Heart left ventricle (tissue), 16 donors: ENCODE measurements at regions not wholly inside any gene's neighbourhood (a gene's known extent, or its start where the extent isn't known, plus 50 kb on each side); places are given as distances from the start of the nearest gene placed in this dataset.

Experiments
- ATAC-seq, 4 donors: fragments of 200-7000 bp; cut with Tn5 transposase; one replicate each; pipeline ENCODE4 v1.9.1; 2020 to 2022; ENCODE audit warnings: moderate library complexity in 4 of 4, mild to moderate bottlenecking in 3 of 4, moderate number of reproducible peaks in 1 of 4
- DNase-seq, 5 donors: peaks; one replicate each; pipeline ENCODE4 v3.0.0-alpha.2; 2020
- H3K27ac ChIP-seq, 12 donors: fragments of 200-600 bp; sonication (generic) in 4 of 12; one replicate each; pipeline versions ENCODE4 v1.5.0 to v1.8.0; 2016 to 2022; ENCODE audit warnings: mild to moderate bottlenecking in 2 of 12
- H3K27me3 ChIP-seq, 9 donors: fragments of 200-600 bp; sonication (generic) in 2 of 9; one replicate each; pipeline versions ENCODE4 v1.5.1 to v1.8.0; 2016 to 2022; ENCODE audit warnings: mild to moderate bottlenecking in 3 of 9
- H3K36me3 ChIP-seq, 9 donors: fragments of 200-600 bp; sonication (generic) in 2 of 9; one replicate each; pipeline versions ENCODE4 v1.5.0 to v1.8.0; 2018 to 2022; ENCODE audit warnings: mild to moderate bottlenecking in 2 of 9
- H3K4me1 ChIP-seq, 12 donors: fragments of 200-600 bp; sonication (generic) in 4 of 12; one replicate each; pipeline versions ENCODE4 v1.5.0 to v1.8.0; 2016 to 2022; ENCODE audit warnings: mild to moderate bottlenecking in 3 of 12
- H3K4me3 ChIP-seq, 12 donors: fragments of 200-600 bp; sonication (generic) in 4 of 12; one replicate each; pipeline versions ENCODE4 v1.5.0 to v1.8.0; 2017 to 2022; ENCODE audit warnings: mild to moderate bottlenecking in 9 of 12, moderate library complexity in 4 of 12
- H3K9me3 ChIP-seq, 12 donors: fragments of 200-600 bp; sonication (generic) in 4 of 12; one replicate each; pipeline versions ENCODE4 v1.5.0 to v1.8.0; 2016 to 2022; ENCODE audit warnings: mild to moderate bottlenecking in 1 of 12
- CTCF ChIP-seq, 12 donors: fragments of 200-600 bp; sonication (generic) in 4 of 12; IDR thresholded peaks; one replicate each; pipeline versions ENCODE4 v1.5.0 to v1.8.0; 2018 to 2022; ENCODE audit warnings: antibody characterized with exemption in 12 of 12, mild to moderate bottlenecking in 5 of 12
- POLR2A ChIP-seq, 2 donors: fragments of 450-650 bp; IDR thresholded peaks; one replicate each; pipeline ENCODE4 v1.6.1; 2017; ENCODE audit warnings: antibody characterized with exemption in 2 of 2, mild to moderate bottlenecking in 2 of 2, moderate library complexity in 2 of 2
- WGBS, 4 donors: extraction: QIAGEN DNeasy Blood & Tissue Kit in 2 of 4; methylation state at CpG; one replicate each; pipeline versions ENCODE4 v1.1.5 to v1.1.7; 2013 to 2018; 5-methylcytosine and 5-hydroxymethylcytosine counted together
- intact Hi-C, 10 donors: fragments of 100-400 bp; cut with DNase I; formaldehyde crosslinking; loops; one replicate each; pipeline versions ENCODE4 v1.11.1 to v1.14.2; 2022
- donor health status: ischemic (EF 13 %, LVEDD 7.1; RV severe dilation, severe dysfunction).
- donor health status: healthy with polysubstance abuse.
- donor health status: DM: no; HTN: yes; CAD: no.
- donor health status: DM: no; HTN: no; CAD: no.
- donor health status: ischemic (EF 25% LVEDD 6.9; RV normal size, moderate dysfunction).
- donor health status: ischemic (EF 25% LVEDD 5.7; RV mildly dilated, moderate dysfunction).
- donor health status: healthy.
- donor health status: DM: yes; HTN: yes; CAD: no.
- donor health status: ischemic (EF 35%, LVEDD 5.7; RV mildly dilated, moderate dysfunction).
- donor health status: nonischemic (EF 11% LVEDD 7.7; RV severe dilation, severe dysfunction).
- donor health status: DM: yes; HTN: yes; CAD: no.
- donor health status: PGD.
- donor health status: ischemic (EF 29% LVEDD 5.4; RV normal size, mild dysfunction).
- donor health status: nonischemic (EF 23%, LVEDD 6.1; RV moderate dilation, normal function).

DNA sequence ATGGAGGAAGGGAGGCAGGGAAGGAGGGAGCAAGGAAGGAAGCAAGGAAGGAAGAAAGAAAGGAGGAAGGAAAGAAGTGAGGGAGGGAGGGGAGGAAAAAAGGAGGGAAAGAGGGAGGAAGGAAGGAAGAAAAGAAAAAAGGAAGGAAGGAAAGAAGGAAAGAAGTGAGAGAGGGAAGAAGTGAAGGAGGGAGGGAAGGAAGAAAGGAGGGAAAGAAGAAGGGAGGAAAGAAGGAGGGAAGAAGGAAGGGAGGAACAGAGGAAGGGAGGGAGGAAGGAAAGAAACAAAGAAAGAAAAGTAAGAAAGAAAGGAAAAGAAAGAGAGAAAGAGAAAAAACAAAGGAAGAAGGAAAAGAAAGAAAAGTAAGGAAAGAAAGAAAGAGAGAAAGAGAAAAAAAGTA, 183.0 kb upstream of the SLC24A5 start:
- intact Hi-C loops, result no loop called here
- no peaks in the 10 kb centered on the region for H3K9me3 ChIP-seq
- H3K4me3 ChIP-seq, result no peak overlapping the region
- TF ChIP-seq CTCF (IDR thresholded peaks at IDR 0.05) (no peak), POLR2A (IDR thresholded peaks at IDR 0.05) (no peak)
- H3K27ac ChIP-seq, result no peak overlapping the region
- H3K27me3 ChIP-seq, result no peaks in the 10 kb centered on the region
- H3K36me3 ChIP-seq, result no peaks in the 10 kb centered on the region
- no peak for DNase-seq
- no peaks in the 10 kb centered on the region for H3K4me1 ChIP-seq
- ATAC-seq, result no peak

GRCh38 chr15:47944637-47945288, 176.0 kb upstream of the SLC24A5 start:
- DNase-seq (no peak), ATAC-seq (no peak)
- Histone ChIP-seq H3K4me3 (no peak overlapping the region), H3K27ac (no peak overlapping the region), H3K27me3 (no peaks in the 10 kb centered on the region), H3K9me3 (no peaks in the 10 kb centered on the region), H3K36me3 (no peaks in the 10 kb centered on the region), H3K4me1 (peaks cover 0 to 11% (median 0%) of the 10 kb centered on the region in 12 donors)
- 78 to 82% (median 80%) methylated on average over 5 of the region's 5 CpGs for WGBS, 4 donors
- intact Hi-C loops, result no loop called here
- TF ChIP-seq POLR2A (IDR thresholded peaks at IDR 0.05), result no peak
- TF ChIP-seq CTCF (IDR thresholded peaks at IDR 0.05), result peak in 2 of 12 donors; percentile 18 to 31

GRCh38 chr15:47945872-47946650, 174.7 kb upstream of the SLC24A5 start:
- ATAC-seq (peak; percentile 37 to 82 (median 64)), DNase-seq (no peak)
- WGBS, 4 donors, result 38 to 48% (median 45%) methylated on average over 6 of the region's 6 CpGs
- no peak for TF ChIP-seq POLR2A (IDR thresholded peaks at IDR 0.05)
- TF ChIP-seq CTCF (IDR thresholded peaks at IDR 0.05), result no peak
- H3K4me1 ChIP-seq, result peaks cover 0 to 11% (median 0%) of the 10 kb centered on the region in 12 donors
- H3K36me3 ChIP-seq, result no peaks in the 10 kb centered on the region
- intact Hi-C loops, result no loop called here
- no peak overlapping the region for H3K4me3 ChIP-seq
- no peaks in the 10 kb centered on the region for H3K27me3 ChIP-seq
- H3K27ac ChIP-seq, result no peak overlapping the region
- no peaks in the 10 kb centered on the region for H3K9me3 ChIP-seq

DNA sequence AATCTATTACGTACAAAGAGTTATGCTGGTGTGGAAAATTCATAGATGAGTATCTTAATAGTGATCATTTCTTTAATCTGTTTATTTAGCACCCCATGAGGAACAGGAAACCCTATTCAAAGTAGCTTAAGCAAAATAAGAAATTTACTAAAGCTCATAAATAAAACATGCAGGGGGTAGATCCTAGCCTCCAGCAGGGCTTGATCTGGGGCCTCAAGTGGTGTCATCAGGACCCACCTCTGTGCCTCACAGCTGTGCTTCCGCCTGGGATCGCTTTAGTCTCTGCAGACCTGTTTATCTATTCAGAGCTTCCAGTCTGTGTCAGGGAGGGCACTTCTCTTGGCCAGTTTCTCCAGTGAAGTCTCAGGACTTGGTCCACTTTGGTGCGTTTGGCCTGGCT, 171.0 kb upstream of the SLC24A5 start:
- DNase-seq (no peak), ATAC-seq (no peak)
- H3K27me3 ChIP-seq, result no peaks in the 10 kb centered on the region
- no peak overlapping the region for H3K27ac ChIP-seq
- peaks cover 0 to 11% (median 0%) of the 10 kb centered on the region in 12 donors for H3K4me1 ChIP-seq
- peaks cover 0 to 6% (median 0%) of the 10 kb centered on the region in 12 donors for H3K9me3 ChIP-seq
- intact Hi-C loops, result loop anchor here in 1 of 10 donors (2.0 kb wide), 1 partner anchor 27 kb away; no protein-coding TSS in a partner anchor
- WGBS, 4 donors, result 86 to 93% (median 90%) methylated on average over 4 of the region's 4 CpGs
- TF ChIP-seq POLR2A (IDR thresholded peaks at IDR 0.05) (no peak), CTCF (IDR thresholded peaks at IDR 0.05) (no peak)
- H3K4me3 ChIP-seq, result no peak overlapping the region
- H3K36me3 ChIP-seq, result no peaks in the 10 kb centered on the region
